Activated CD8-positive, alpha-beta memory T cell treated with anti-CD3 and anti-CD28 coated beads, Interleukin-2, amount 50 U/mL, for 24 hours (primary cell): ENCODE measurements at regions not wholly inside any gene's neighbourhood (a gene's known extent, or its start where the extent isn't known, plus 50 kb on each side); places are given as distances from the start of the nearest gene placed in this dataset.
"Not testable (repeated sequence)": the region's sequence is repeated elsewhere in the genome, so short reads cannot be mapped to it uniquely, and the experiment has no call there.

Source experiments
- DNase-seq: peaks from one replicate; pipeline ENCODE4 v3.0.0-alpha.2; 2020; ENCODE audit errors: extremely low read depth

DNA sequence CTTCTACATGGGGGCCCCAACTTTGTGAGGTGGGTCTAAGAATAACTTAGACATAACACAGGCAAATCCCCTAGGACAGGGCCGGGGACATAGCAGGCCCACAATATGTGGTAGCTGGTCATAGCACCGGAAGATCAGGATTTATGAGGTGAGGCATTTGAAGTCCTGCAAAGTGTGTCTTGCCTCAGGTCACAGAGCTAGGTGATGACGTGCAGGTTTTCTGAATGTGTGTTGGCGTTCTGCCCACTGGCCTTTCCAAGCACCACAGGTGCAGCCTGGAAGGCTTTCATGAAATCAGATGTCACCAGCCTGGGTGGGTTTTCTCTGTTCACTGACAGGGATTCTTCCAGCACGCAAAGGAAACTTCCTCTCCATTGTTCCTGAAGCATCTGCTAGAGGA, 119.1 kb downstream of the LRATD1 start:
- DNase-seq: no peak

DNA sequence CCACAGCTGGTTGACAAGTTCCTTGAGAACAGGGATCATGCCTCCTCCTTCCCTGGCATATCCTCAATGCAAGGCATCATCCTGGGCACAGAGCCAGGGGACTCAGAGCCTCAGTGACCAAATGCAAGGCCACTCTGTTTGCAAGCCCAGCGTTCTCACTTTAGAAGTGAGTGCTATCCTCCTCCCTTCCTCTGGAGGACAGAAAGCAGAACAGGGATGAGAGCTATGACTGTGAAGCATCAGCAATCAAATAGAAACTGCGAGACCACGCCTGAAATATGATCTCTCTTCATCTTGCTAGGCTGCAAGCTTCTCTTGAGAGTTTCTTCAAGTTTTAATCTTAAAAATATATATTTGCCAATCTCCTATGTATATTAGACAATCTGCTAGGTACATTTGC, 119.8 kb downstream of the LRATD1 start:
- no peak for DNase-seq

DNA sequence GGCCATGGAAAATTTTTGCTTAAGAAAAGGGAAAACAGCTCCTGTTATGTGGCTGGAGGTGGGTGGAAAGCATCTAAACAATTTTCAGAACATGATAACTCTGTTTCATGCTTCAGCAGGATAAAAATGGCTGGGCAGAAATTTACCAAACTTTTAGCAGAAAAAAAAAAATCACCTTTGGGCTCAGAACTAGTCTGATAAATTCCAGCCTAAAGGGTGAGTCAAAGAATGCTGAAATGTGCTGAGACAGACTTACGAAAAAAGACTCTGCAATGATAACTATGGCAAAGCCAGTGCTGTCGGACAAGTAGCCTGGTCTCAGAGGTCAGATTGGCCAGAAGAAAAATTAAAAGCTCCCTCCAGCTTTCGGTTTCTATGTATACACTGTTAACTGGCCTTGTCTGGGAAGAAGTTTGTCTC, 123.6 kb downstream of the LRATD1 start:
- DNase-seq: no peak

DNA sequence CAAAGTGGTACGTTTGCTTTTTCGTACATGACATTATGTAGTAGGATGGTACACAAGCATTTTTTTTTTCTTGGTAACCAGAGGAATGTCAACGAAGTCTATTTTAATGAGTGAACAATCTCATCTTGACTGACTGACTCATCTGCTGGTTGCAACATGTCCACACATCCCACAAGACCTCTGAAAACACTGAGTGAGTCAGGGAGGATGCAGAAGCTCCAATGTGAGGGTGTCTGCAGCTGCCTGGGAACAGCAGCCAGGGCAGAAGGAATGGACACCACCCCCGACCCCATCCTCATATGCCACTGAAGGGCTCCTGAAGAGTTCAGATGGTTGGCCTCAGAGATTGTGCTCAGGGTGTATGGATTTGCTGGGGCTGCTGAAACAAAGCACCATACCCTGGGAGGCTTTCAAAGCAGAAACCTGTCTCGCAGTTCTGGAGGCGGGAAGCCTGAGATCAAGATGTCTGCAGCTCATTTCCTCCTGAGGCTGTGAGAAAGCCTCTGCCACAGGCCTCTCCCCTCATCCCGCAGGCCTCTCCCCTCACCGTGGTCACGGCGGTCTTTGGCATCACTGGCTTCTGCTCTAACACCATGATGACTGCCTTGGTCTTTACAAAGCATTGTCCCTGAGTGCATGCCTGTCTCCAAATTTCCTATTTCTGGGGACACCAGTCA, 124.6 kb downstream of the LRATD1 start:
- DNase-seq: no peak

DNA sequence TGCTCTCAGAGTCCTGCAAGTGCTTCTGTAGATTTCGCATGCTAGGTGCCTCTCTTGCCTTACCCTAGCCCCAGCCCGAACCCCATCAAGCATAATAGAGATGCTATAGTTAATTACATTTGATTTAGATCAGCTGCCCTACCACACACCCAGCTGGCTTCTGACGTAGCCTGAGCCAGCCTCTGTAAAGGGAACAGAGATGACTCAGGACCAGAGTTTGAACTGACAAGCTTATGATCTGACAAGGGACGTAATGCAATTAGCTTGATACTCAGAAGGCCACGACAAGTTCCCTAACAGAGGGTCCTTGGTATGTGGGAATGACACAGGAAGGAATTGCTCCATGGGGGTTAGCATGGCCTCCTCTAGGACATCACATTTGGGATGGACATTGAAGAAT, 126.6 kb downstream of the LRATD1 start:
- no peak for DNase-seq

DNA sequence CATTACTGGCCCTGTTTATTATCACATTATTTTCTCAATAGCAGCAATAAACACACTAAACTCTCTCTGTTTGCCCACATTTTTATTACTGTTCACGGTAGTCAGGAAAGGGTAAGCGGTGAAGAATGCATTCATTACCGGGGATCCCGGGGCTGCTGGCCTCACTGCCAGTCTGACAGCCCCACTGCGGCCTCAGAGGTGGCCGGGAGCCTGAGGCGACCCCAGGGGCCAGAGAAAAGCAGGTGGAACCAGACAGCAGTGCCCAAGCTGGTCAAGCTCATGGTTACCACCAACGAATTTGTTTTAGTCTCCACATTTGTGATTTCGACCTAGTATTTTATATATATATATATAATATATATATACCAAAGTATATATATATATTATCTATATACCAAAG, 127.7 kb downstream of the LRATD1 start:
- DNase-seq: no peak

DNA sequence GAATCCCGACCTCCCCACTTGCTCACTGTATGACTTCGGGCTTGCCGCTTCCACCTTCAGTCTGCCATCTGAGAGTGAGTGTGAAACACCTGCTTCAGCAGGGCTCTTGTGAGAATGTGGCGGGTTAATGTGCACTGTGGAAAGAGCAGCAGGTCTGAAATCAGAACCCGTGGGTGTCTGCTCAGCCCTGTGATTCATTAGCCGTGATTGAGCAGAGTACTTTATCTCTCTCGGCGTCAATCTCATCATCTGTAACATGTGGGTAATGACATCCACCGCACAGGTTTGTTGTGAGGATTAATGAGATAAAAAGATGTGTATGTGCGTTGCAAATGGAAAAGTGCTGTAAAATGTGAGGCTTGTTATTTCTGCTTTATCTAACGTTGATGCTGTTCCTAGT, 128.6 kb downstream of the LRATD1 start:
- DNase-seq: no peak

DNA sequence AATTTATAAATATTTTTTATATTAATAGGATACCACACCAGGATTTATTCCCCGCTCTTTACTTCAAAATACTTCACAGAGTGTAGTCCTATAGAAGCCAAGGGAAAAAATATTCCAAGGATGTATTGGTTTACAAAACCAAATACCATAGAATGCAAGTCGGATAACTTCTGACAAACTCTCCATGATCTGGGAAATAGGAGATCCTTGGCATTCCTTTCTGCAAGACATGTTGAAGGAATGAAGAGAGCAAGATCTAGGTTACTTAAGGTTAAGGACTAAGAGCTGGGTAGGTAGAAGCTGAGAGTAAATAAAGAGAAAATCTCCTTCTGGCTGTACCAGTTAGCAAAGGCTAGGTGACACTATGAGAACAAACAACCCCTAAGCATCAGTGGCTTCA, 141.2 kb downstream of the LRATD1 start:
- DNase-seq: no peak

DNA sequence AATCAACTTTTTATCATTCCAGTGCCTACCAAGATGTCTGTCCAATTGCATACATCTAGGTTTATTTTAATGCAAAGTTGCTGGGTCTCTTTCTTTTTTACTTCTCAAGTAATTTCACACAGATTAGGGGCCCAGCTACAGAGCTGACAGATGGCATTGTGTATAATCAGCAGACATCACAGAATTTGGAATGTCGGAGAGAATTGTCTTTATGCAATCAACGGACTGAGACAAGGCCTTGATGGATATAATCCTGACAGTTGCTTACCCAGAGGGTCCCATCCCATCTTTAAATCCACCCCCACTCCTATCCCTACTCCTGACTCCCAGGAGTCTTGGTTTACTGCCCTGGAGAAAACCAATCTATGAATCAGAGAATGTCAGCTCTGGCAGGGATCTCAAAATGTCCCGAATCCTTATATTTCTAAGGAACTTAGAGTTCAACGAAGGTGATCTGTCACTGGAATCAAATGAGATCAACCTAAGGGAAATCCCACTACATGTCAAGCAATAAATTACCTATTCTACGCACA, 142.0 kb downstream of the LRATD1 start:
- no peak for DNase-seq

DNA sequence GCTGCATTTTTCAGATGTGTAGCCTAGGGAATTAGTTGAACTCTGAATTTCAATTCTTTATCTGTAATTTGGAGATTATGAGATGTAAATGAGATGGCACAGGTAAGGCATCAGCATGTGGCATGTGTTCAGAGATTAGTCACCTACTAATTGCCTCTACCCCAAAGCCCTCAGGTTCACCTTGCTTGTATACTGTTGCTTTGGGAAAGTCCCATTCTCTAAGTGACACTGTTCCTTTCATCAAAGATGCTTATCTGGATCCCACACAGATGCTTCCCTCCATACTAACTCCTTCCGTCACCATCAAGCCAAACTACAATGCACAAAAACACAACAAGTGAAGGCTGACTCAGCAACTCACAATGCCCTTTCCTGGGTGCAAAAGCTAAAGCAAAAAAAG, 143.7 kb downstream of the LRATD1 start:
- DNase-seq: no peak

DNA sequence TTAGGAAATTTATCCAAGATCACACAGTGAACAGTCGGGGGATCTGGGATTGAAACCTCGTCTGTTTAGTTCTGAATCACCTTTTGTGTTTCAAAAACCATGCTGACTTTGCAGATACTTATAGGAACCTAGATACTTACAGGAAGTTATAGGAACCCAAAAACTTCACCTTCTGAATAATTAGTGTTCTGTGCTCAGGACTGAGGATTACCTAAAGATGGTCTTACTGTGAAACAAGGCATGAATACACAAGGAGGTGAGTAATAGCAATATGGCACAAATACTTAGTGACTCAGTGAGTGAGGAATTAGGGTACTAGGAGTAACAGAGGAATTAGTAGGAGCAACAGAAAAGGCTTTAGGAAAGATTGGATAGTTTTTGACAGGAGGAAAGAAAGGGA, 145.5 kb downstream of the LRATD1 start:
- no peak for DNase-seq

DNA sequence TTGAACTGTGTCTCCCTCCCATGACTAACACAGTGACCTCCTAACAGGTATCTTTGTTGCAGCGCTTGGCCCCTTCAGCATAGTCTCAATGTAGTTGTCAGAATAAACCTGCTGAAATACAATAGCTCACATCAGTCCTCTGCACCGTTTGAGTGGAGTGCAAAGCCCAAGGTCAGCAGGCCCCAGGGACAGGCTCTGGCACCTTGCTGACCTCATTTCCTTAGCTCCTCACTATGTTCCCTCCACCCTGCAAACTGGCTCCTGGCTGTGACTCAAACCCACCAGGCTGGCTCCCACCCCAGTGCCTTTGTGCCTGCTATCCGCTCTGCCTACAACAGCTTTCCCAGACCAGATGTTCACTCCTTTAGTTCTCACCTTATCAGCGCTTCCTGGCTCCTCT, 146.7 kb downstream of the LRATD1 start:
- no peak for DNase-seq

DNA sequence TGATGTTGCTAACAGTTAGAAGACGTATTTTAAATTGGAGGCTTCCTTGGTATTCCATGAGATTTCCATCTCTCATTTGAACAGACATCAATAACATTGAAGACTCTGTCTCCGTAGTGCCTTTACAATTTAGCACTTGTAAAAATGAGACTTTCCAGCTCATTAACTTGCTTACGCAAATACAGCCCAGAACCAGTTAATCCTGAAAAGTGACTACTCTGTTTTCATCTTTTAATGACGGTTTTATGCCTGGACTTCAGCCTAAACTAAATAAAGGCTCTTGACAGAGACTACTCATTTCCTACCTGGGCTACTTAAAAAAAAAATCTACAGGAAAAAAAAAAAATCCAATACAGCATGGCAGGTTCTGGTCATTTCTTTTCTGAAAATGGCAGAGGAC, 148.6 kb downstream of the LRATD1 start:
- DNase-seq: no peak

DNA sequence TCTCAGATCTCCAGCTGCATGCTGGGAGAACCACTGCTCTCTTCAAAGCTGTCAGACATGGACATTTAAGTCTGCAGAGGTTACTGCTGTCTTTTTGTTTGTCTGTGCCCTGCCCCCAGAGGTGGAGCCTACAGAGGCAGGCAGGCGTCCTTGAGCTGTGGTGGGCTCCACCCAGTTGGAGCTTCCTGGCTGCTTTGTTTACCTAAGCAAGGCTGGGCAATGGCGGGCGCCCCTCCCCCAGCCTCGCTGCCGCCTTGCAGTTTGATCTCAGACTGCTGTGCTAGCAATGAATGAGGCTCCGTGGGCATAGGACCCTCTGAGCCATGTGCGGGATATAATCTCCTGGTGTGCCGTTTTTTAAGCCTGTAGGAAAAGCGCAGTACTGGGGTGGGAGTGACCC, 156.3 kb downstream of the LRATD1 start:
- not testable (repeated sequence) for DNase-seq

DNA sequence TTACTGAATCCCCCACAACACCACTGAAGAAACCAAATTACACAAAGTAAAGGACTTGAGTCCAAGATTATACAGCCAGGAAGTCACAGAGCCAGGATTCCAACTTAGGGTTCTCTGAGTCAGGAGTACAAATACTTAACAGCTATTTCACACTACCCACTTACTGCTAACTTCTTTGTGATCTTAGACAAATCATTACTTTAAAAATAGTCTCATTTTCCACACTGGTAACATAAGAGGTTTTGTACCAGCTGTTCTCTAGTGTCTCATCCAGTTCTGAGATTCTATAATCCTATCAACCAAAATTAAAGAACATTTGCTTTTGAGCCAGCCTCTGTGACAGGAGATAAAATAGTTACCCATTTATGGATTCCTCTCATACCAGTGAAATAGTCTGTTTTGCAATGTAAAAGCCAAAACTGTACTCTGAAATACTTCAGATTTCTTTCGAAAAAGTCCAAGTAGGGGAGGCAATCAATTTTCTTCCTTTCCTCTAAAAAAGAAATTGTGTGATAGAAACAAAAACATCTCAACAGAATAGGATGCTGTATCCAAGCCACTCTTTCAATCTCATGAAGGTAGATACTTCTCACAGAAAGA, 157.6 kb downstream of the LRATD1 start:
- no peak for DNase-seq

DNA sequence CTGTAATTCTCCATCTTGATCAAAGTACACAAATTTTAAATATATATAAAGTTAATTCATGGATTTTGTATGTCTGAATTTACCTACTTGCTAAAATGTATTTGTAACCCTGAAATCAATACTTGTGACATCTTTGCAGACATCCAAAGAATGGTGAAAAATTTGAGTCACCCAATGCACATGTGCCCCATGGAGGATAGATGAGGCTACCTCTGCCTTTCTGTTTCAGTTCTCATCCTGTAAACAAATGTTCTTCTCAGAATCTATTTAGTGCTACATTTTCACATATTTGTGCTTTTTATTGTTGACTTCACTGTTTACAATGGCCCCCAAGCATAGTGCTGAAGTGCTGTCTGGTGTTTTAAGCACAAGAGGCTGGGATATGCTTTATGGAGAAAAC, 171.5 kb downstream of the LRATD1 start:
- DNase-seq: no peak

DNA sequence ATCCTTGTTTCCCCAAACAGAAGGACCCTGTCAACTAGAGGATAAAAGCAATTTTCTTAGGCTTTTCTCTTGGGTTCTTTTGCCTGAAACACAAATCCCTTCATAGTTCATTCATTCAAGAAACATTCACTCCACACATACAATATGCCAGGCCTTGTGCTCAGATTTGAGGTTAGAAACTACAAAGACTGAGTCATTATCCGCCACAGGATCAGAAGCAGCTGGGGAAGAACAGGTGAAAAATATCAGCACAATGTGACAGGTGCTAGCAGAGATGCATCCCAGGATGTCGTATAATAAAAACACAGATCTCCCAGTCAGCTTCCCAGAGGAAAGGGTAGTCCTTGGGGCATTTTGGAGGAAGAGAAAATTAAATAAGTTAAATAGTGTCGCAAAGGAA, 172.4 kb downstream of the LRATD1 start:
- DNase-seq: no peak

DNA sequence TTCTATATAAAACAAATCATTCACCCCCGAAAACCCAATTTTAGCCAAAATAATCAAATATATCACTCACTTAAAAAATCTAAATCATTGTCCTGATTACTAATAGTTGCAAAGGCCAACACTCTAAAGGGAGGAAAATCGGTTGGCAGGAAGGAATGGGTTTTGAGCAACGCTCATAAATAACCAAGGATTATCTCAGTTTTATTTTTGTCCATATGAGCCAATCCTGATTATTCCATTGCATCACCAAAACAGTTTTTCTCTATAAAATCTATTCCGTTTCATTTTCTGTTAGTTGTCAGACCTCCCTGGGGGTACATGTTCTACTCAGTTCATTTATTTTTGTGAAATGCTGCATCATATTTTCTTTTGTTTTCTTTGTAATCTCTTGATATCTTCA, 174.1 kb downstream of the LRATD1 start:
- DNase-seq: no peak

DNA sequence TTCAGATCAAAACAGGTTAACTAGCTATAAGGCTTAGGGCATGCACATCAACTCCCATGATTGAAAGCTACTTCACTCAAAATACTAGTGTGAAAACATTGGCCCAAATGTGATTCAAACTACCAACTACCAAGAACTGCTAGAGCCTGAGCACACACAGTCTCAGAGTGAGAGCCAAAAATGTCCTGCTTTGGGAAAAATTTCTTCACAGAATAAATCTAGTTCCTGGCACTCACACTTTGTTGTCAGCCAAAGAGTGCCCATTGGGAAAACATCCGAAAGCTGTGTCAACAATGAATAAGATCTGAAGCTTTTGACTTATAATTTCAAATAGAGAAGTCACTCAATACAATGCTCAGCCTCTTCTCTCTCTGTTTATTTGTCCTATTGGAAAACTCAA, 182.7 kb downstream of the LRATD1 start:
- DNase-seq: no peak

DNA sequence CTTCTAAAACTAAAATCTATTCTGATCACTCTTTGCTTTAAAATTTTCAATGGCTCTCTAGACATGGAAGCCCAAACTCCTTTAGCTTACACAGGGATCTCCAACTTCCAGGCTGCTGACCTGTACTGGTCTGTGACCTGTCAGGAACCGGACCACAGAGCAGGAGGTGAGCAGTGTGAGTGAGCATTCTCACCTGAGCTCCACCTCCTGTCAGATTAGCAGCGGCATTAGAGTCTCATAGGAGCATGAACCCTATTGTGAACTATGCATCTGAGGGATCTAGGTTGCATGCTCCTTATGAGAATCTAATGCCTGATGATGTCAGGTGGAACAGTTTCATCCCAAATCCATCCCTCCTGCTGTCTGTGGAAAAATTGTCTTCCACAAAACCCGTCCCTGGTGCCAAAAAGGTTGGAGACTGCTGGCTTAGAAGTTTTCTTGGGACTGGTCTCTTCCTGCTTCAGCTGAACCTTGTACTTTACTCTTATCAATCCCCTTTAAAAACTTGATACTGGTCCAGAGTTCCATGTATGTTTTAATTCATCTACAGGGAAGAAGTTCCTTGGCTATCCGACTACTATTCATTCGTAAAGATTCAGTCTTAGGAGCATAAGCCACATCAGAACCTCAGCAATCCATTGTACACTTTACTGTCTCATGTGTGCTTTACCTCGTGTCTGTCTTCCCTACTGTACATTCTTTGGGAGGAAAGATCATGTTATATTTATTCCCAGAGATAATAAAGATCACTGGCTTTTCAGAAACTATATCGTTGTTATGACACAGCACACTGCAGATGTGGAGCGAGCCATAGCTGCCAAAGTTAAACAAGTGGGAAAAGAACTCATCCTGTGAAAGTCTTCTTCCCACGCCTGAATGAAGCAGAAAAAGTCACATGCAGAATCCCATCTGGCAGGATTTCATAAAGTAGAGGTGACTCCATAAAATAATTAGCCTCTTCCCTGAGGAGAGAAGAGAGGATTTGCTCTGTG, 183.8 kb downstream of the LRATD1 start:
- DNase-seq: no peak

DNA sequence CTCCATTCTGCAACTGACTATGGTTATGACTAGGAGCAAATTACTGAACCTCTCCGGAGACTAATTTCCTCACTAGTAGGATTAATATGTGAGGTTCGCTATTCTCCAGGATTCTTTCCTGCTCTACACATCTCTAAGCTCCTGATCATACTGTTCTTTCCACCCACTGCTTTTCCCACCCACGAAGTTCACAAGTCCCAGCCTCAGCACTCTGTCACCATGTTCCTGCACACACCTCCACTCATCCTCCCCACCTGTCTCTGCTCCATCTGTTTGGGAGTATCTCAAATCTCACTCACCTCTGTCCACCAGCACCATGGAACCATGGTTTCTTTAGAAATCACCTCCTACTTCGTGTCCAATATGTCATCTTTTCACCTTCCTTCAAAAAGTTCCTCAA, 185.3 kb downstream of the LRATD1 start:
- DNase-seq: no peak

DNA sequence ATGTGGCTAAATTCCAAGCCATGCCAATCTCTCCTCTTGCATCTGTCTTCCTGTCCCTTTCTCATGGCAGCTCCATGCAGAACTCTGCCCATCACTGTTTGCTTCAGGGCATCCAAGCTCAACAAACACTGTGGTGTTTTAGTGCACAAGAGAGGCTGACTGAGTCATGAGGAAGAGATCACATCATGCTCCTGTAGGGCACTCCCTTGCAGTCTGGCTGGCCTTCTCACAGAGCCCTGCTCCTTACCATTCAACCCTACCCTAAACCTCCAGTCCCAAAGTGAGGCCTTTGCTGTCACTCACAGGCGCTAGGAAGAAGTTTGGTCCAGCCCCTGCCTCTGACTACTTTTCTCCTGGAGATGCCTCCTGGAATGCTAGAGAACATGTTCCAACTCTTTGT, 194.0 kb downstream of the LRATD1 start:
- DNase-seq: no peak
